Activated CD4-positive, alpha-beta T cell treated with anti-CD3 and anti-CD28 coated beads, Interleukin-2, amount 10 ng/mL, durations not matched to agents 7 days and 5 days (primary cell): ENCODE measurements at regions not wholly inside any gene's neighbourhood (a gene's known extent, or its start where the extent isn't known, plus 50 kb on each side); places are given as distances from the start of the nearest gene placed in this dataset.

Experiments used
- CTCF ChIA-PET: fragments of 350-600 bp; sonication (Branson Sonifier 250); formaldehyde crosslinking; loops from one replicate; lab custom pipeline; 2021; ENCODE audit warnings: antibody characterized with exemption; lab: Charles Lee
- POLR2A ChIA-PET: fragments of 350-600 bp; sonication (Branson Sonifier 250); formaldehyde crosslinking; loops from one replicate; lab custom pipeline; 2021; ENCODE audit warnings: antibody characterized with exemption; lab: Charles Lee
- DNase-seq: peaks from one replicate; pipeline ENCODE4 v3.0.0-alpha.2; 2020
- H3K27ac Mint-ChIP-seq: one replicate; pipeline ENCODE4 v1.8.0; 2021; ENCODE audit warnings: mild to moderate bottlenecking, moderate library complexity, mixed read lengths
- H3K27me3 Mint-ChIP-seq: one replicate; pipeline ENCODE4 v1.8.0; 2021; ENCODE audit warnings: mixed read lengths
- H3K36me3 Mint-ChIP-seq: one replicate; pipeline ENCODE4 v1.8.0; 2021; ENCODE audit warnings: low read depth, mixed read lengths
- H3K4me1 Mint-ChIP-seq: one replicate; pipeline ENCODE4 v1.8.0; 2021; ENCODE audit warnings: mixed read lengths
- H3K4me3 Mint-ChIP-seq: one replicate; pipeline ENCODE4 v1.8.0; 2021; ENCODE audit warnings: mild to moderate bottlenecking, moderate library complexity, mixed read lengths
- H3K9me3 Mint-ChIP-seq: one replicate; pipeline ENCODE4 v1.8.0; 2021; ENCODE audit warnings: mixed read lengths

DNA sequence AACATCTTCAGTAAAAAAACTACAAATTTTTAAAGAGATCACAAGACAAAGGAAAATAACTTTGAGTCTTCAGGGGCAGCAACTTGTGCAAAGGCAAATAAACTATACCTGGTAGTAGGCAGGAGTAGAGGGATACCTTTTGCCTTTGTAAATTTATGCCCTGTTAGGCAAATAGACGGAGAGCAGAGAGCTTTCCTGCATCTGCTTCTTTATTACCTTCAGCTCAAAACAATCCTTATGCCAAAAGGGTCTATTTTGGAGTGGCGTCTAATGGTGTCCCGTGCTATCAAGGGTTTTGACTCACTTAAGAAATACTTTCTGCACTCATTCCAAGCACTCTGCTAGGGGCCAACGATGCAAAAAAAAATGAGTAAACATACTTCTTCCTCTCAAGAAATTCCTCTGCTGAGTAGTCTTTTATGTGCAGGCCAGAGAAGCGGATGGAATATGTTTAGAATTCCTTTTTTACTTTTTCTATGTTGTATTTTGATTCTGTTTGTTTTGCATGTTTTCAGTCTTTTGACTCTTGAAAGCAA lies 131.9 kb downstream of the ANXA5 start:
- Mint-ChIP-seq H3K4me1 (no peaks in the 10 kb centered on the region), H3K9me3 (no peaks in the 10 kb centered on the region), H3K27ac (no peak overlapping the region), H3K36me3 (no peaks in the 10 kb centered on the region), H3K4me3 (no peak overlapping the region), H3K27me3 (peaks cover 19% of the 10 kb centered on the region)
- POLR2A ChIA-PET, result no interaction called here
- DNase-seq, result no peak
- CTCF ChIA-PET, result interaction anchor here (1.5 kb wide), 1 partner anchor 11 kb away, joined by 3 read pairs; no protein-coding TSS in a partner anchor

DNA sequence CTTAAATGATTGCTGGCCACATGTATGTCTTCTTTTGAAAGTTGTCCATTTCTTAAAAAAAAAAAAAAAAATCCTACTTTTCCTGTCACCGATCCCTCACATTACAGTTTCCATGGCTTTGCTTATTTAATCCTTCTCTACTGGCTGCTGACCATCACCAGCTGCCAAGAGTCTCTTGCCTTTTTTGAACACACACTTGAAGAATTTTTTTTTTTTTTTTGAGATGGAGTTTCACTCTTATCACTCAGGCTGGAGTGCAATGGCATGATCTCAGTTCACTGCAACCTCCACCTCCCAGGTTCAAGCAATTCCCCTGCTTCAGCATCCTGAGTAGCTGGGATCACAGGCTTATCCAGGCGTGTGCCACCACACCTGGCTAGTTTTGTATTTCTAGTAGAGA lies 134.0 kb downstream of the ANXA5 start:
- Mint-ChIP-seq H3K27me3 (peaks cover 11% of the 10 kb centered on the region), H3K9me3 (no peaks in the 10 kb centered on the region), H3K4me1 (no peaks in the 10 kb centered on the region), H3K27ac (no peak overlapping the region), H3K4me3 (no peak overlapping the region), H3K36me3 (no peaks in the 10 kb centered on the region)
- POLR2A ChIA-PET, result no interaction called here
- CTCF ChIA-PET, result no interaction called here
- DNase-seq, result no peak

DNA sequence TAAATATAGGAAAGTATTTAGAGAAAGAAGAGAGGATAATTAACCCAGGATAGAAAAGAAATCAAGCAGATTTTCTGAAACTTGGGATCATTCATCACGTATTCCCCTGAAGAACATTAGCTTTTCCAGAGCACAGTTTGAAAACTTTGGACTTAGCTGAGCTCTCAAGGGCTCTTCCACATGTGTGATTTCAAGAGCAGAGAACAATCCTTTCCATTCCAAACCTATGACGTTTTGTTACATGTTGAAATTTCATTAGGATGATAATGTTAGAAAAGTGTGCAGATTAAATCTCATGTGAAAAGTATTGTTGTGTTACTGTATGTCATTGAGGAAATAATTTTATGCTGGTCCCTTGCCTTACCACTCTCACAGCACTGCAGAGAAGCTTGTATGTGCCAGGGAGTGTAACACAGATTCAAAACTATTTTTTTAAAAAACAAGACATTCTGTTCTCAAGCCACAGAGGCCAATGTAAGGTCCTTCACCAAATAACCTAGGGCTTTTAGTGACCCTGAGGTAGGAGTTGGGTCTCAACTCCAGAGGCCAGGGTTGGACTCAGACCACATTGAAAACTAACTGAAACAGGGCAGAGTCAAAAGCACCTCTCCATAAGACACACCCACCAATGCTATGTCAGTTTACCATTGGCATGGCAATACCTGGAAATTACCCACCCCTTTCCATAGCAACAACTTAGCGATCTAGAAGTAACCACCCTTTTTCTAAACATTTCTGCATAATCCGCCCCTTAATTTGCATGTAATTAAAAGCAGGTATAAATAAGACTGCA lies 141.3 kb downstream of the ANXA5 start:
- ChIA-PET POLR2A (no interaction called here), CTCF (no interaction called here)

DNA sequence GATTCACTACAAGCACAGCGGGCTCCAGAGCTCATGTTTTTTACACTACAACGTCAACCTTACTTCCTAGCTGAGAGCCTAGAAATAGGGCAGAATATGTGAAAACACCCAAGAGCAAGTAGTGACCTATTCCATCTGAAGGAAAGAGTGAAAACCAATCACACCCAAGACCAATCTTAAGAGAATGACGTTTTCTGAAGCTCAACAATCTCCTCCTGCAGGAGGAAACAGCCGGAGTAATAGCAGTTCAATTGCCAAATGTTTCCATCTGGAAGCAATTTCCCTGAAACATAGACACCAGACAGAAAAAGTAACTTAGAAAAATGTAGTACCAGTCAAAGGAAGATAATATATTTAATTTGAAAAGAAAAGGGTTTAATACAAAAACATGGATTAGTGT lies 142.4 kb downstream of the ANXA5 start:
- no peak overlapping the region for H3K27ac Mint-ChIP-seq
- no peaks in the 10 kb centered on the region for H3K9me3 Mint-ChIP-seq
- H3K27me3 Mint-ChIP-seq, result peaks cover 7% of the 10 kb centered on the region
- POLR2A ChIA-PET, result no interaction called here
- no peak for DNase-seq
- CTCF ChIA-PET, result interaction anchor here (1.2 kb wide), 1 partner anchor 10 kb away, joined by 3 read pairs; no protein-coding TSS in a partner anchor
- H3K36me3 Mint-ChIP-seq, result no peaks in the 10 kb centered on the region
- H3K4me1 Mint-ChIP-seq, result no peaks in the 10 kb centered on the region
- no peak overlapping the region for H3K4me3 Mint-ChIP-seq

More for the DNA sequence above, 141.3 kb downstream of the ANXA5 start:
- Mint-ChIP-seq H3K27me3 (peaks cover 7% of the 10 kb centered on the region), H3K4me1 (no peaks in the 10 kb centered on the region), H3K27ac (no peak overlapping the region), H3K4me3 (no peak overlapping the region), H3K36me3 (no peaks in the 10 kb centered on the region), H3K9me3 (no peaks in the 10 kb centered on the region)
- no peak for DNase-seq

DNA sequence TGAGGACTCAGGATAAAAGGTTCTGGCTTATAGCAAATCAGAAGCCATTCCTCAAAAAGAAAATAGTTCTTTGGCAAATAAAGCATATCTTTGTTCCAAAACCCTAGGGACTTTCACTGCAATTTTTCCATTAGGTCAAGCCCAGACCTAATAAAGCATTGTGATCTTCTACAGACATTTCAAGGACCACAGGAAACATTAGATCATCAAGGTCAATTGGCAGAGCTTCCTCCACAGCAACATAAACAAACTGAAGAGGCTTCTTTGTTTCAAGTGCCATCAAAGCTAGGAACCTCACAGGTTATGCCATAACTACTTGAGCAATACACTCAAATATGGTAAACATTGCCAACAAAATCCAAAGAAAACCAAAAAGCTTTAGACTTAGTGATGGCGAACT lies 144.9 kb downstream of the ANXA5 start:
- no peak overlapping the region for H3K4me3 Mint-ChIP-seq
- CTCF ChIA-PET, result interaction anchor here (0.6 to 1.1 kb wide), 2 partner anchors 23 to 40 kb away, joined by 3 read pairs; no protein-coding TSS in a partner anchor
- peaks cover 20% of the 10 kb centered on the region for H3K27me3 Mint-ChIP-seq
- H3K9me3 Mint-ChIP-seq, result no peaks in the 10 kb centered on the region
- no peak for DNase-seq
- no peaks in the 10 kb centered on the region for H3K36me3 Mint-ChIP-seq
- POLR2A ChIA-PET, result no interaction called here
- H3K27ac Mint-ChIP-seq, result no peak overlapping the region
- H3K4me1 Mint-ChIP-seq, result no peaks in the 10 kb centered on the region

DNA sequence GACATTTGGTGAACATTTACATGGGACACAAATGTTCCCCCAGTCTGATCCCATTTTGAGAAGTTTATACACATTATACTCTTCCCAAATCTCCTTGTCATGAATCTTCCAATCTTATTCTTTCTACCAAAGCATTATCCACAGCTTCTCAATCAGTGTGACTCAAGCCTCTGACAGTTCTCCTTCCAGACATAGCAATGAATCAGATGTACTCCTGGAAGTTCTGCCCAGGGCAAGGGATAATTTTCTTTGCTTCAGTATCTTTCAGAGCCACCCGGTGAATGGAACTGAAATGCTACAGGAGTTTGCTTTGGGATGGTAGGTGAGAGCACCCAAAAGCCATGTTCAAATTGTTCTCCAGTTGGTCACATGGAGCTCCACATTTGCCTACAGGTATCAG lies 145.5 kb downstream of the ANXA5 start:
- POLR2A ChIA-PET, result no interaction called here
- Mint-ChIP-seq H3K36me3 (no peaks in the 10 kb centered on the region), H3K4me3 (no peak overlapping the region), H3K27me3 (peaks cover 21% of the 10 kb centered on the region), H3K9me3 (no peaks in the 10 kb centered on the region), H3K27ac (no peak overlapping the region), H3K4me1 (no peaks in the 10 kb centered on the region)
- DNase-seq, result no peak
- CTCF ChIA-PET, result interaction anchor here (1.1 kb wide), 1 partner anchor 22 kb away, joined by 3 read pairs; no protein-coding TSS in a partner anchor

DNA sequence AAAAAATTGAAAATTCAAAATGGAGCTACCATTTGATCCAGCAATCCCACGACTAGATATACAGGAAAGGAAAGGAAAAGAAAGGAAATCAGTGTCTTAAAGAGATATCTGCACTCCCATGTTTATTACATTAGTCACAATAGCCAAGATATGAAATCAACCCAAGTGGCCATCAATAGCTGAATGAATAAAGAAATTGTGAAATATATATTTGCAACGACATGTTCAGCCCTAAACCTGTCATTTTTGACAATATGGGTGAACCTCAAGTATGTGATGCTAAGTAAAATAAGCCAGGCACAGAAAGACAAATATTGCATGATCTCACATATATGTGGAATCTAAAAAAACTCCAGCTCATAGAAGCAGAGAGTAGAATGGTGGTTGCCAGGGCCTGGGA lies 155.1 kb downstream of the ANXA5 start:
- ChIA-PET POLR2A (no interaction called here), CTCF (interaction anchor here (0.6 kb wide), 2 partner anchors 35 to 148 kb away, joined by 3 to 4 read pairs; no protein-coding TSS in a partner anchor)
- Mint-ChIP-seq H3K36me3 (no peaks in the 10 kb centered on the region), H3K4me3 (no peak overlapping the region), H3K27me3 (peaks cover 7% of the 10 kb centered on the region), H3K9me3 (peaks cover 3% of the 10 kb centered on the region), H3K4me1 (peaks cover 2% of the 10 kb centered on the region), H3K27ac (no peak overlapping the region)
- DNase-seq, result no peak

DNA sequence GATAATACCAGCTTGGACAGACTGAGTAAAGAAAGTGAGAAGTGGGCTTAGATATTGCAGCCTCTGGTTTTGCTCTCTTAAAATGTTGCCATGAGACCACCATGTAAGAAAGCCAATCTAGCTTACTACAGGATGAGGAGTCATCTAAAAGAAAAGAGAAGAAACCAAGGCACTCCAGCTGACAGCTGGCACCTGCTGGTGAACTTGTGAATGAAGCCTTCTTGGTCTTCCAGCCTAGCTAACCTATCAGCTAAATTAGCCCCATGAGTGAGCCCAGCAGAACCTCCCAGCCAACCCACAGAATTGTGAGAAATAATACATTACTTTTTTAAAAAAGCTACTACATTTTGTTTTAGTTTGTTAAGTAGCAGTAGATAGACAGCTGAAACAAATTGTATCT lies 154.5 kb upstream of the QRFPR start:
- H3K27me3 Mint-ChIP-seq, result peaks cover 14% of the 10 kb centered on the region
- no peak overlapping the region for H3K27ac Mint-ChIP-seq
- POLR2A ChIA-PET, result no interaction called here
- CTCF ChIA-PET, result interaction anchor here (0.6 kb wide), 2 partner anchors 36 to 789 kb away, joined by 3 read pairs; no protein-coding TSS in a partner anchor
- DNase-seq, result no peak
- H3K4me1 Mint-ChIP-seq, result peaks cover 5% of the 10 kb centered on the region
- H3K9me3 Mint-ChIP-seq, result no peaks in the 10 kb centered on the region
- no peaks in the 10 kb centered on the region for H3K36me3 Mint-ChIP-seq
- no peak overlapping the region for H3K4me3 Mint-ChIP-seq

DNA sequence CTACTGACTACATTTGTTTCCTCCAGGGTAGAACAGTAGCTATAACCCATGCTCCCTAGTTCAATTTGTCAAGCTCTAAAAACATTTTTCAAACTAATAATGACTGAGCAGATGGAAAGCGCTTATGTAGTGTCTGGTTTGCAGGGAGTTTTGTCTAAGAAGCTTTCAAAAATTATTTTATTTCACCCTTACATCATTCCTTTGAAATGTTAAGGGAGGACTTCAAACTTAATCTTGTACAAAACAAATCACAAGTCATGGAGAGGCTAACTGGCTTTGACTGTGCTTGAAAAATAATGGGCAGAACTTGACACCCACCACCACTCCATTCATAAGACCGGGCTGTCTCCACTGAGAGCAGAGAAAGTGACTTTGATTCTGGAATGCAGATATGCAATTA lies 153.4 kb upstream of the QRFPR start:
- H3K4me1 Mint-ChIP-seq, result peaks cover 5% of the 10 kb centered on the region
- H3K36me3 Mint-ChIP-seq, result no peaks in the 10 kb centered on the region
- H3K27ac Mint-ChIP-seq, result no peak overlapping the region

DNA sequence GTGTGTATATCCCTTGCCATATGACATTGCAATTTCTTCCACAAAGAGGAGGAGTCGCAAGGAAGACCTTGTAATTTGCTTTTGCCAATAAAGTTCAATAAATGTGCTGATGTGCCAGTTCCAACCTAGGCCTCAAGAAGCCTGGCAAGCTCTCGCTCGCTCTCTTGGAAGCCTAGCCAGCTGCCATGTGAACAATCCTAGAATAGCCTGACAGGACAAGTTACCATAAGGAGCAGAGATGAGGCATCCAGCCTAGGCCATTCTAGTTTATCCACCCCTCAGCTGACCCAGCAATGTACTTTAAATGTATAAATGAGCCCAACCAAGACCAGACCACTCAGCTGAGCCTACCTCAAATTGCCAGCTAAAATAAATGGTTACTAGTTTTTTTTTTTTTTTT lies 145.7 kb upstream of the QRFPR start:
- Mint-ChIP-seq H3K4me3 (no peak overlapping the region), H3K27me3 (peaks cover 18% of the 10 kb centered on the region), H3K9me3 (no peaks in the 10 kb centered on the region), H3K36me3 (no peaks in the 10 kb centered on the region), H3K27ac (no peak overlapping the region), H3K4me1 (no peaks in the 10 kb centered on the region)
- DNase-seq, result no peak
- POLR2A ChIA-PET, result no interaction called here
- CTCF ChIA-PET, result no interaction called here

More for the DNA sequence above, 153.4 kb upstream of the QRFPR start:
- CTCF ChIA-PET, result no interaction called here
- POLR2A ChIA-PET, result no interaction called here
- no peak overlapping the region for H3K4me3 Mint-ChIP-seq
- peaks cover 22% of the 10 kb centered on the region for H3K27me3 Mint-ChIP-seq
- H3K9me3 Mint-ChIP-seq, result no peaks in the 10 kb centered on the region
- DNase-seq, result no peak

DNA sequence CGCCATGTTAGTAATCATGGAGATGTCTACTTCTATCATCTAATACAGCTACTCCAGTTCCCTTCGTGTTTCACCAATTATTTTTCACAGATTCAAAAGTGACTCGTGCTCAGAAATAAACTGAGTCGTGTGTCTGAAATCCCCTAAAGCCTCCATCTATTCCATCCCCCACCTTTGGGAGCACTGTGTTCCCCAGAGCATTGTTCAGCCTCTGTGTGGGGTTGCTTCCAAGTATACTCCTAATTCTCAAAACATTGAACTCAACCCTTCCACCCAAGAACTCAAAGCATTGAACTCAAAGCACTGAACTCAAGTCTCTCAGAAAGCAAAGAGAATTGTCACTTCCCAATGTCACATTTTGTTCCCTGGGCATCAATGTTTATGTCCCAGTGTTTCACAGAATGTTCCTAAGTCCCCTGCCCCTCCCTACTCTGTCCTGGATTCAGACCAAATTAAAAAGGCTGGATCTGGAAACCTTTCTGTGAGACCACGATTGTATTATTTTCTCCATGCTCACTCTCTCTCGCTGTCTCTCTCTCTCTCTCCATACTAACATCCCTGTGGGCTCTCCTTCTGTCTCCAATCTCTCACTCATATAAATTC lies 138.5 kb upstream of the QRFPR start:
- Mint-ChIP-seq H3K4me1 (no peaks in the 10 kb centered on the region), H3K27me3 (peaks cover 7% of the 10 kb centered on the region)
- CTCF ChIA-PET, result no interaction called here

DNA sequence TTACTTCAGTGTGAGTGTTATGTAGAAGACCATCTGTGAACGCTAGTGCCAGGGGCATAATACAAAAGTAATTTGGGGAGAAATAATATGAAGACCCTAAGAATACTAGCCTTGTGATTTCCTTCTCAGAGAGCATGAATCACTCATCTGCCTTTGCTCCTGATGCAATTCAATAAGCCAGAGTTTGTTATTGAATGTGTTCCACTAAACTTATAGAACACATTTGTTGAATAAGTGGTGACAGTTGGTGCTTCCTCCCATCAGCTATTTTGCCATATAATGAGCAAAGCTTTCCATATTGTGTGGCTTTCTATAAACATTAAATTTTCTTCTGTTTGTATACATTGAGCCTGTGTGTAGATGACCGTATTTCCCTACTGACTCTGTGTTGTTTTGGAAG lies 136.4 kb upstream of the QRFPR start:
- Mint-ChIP-seq H3K27ac (no peak overlapping the region), H3K36me3 (no peaks in the 10 kb centered on the region), H3K9me3 (peaks cover 2% of the 10 kb centered on the region), H3K27me3 (peaks cover 4% of the 10 kb centered on the region), H3K4me1 (no peaks in the 10 kb centered on the region), H3K4me3 (no peak overlapping the region)
- DNase-seq, result no peak
- ChIA-PET POLR2A (no interaction called here), CTCF (no interaction called here)

More for the DNA sequence above, 138.5 kb upstream of the QRFPR start:
- no peak overlapping the region for H3K4me3 Mint-ChIP-seq
- no peaks in the 10 kb centered on the region for H3K36me3 Mint-ChIP-seq
- DNase-seq, result no peak
- peaks cover 2% of the 10 kb centered on the region for H3K9me3 Mint-ChIP-seq
- H3K27ac Mint-ChIP-seq, result no peak overlapping the region
- POLR2A ChIA-PET, result no interaction called here

DNA sequence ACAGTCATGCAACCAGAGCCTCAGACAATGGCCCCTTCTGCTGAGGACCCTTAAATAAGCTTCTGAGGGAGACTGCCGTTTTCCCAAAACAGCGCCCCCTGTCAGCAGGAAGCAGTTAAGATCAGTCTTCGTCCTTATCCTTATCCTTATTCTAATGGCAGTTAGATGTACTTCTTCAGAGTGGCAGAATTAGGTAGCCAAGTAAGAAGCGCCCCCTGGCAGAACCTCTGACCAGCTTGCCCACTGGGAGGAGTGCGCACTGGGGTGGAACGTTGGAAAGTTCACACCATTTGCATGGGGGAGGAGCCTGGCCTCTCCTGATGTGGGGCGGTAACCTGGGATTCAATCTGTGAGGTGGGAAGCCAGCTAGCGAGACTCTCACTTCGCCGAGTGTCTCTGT lies 133.6 kb upstream of the QRFPR start:
- Mint-ChIP-seq H3K4me1 (peaks cover 13% of the 10 kb centered on the region), H3K4me3 (no peak overlapping the region), H3K27ac (no peak overlapping the region), H3K36me3 (no peaks in the 10 kb centered on the region), H3K9me3 (peaks cover 2% of the 10 kb centered on the region), H3K27me3 (peaks cover 14% of the 10 kb centered on the region)
- DNase-seq, result no peak
- POLR2A ChIA-PET, result no interaction called here
- CTCF ChIA-PET, result no interaction called here
